HCT116 (cell line): ENCODE measurements at regions not wholly inside any gene's neighbourhood (a gene's known extent, or its start where the extent isn't known, plus 50 kb on each side); places are given as distances from the start of the nearest gene placed in this dataset.

Experiments
- ATAC-seq: fragments of 200-7000 bp; cut with Tn5 transposase; 2 replicates; pipeline ENCODE4 v1.9.1; 2020; ENCODE audit warnings: mild to moderate bottlenecking, moderate library complexity
- BruUV-seq: library from RNA; stranded (reverse); fragments of 400-500 nt; replicated peaks from 2 replicates; lab custom pipeline; 2021; lab: Mats Ljungman, UMichigan
- CTCF ChIA-PET: fragments of 300-600 bp; sonication (Branson Sonifier 250); formaldehyde crosslinking; loops from one replicate; lab custom pipeline; 2021; ENCODE audit warnings: antibody characterized with exemption; lab: Charles Lee
- POLR2A ChIA-PET: fragments of 300-600, 350-600 bp; sonication (Branson Sonifier 250); formaldehyde crosslinking; loops from one replicate; lab custom pipeline; 2021; ENCODE audit warnings: antibody characterized with exemption; lab: Charles Lee
- RAD21 ChIA-PET, 2 experiments: fragments of 300-600 bp; sonication (Branson Sonifier 250); formaldehyde crosslinking; loops; one replicate each; lab custom pipeline; 2023; ENCODE audit warnings: low total read pairs in 2 of 2; ENCODE audit not compliant: uncharacterized antibody in 2 of 2, unreplicated experiment in 2 of 2, low non-redundant PET in 1 of 2; lab: Charles Lee
- DNase-seq: peaks from one replicate; pipeline ENCODE4 v3.0.0-alpha.2; 2010; ENCODE audit warnings: low read depth, low spot score
- H2AFZ ChIP-seq: fragments of 200-600 bp; shearing (Covaris generic), sonication (generic); 2 replicates; pipeline ENCODE4 v1.6.1; 2017; ENCODE audit warnings: low read depth, mixed run types, mixed read lengths, antibody characterized with exemption, low read length; ENCODE audit not compliant: poor library complexity, severe bottlenecking
- H3K27ac ChIP-seq: 2 replicates; pipeline ENCODE4 v1.5.1; 2012; ENCODE audit warnings: low read depth, low read length
- H3K27me3 ChIP-seq: fragments of 200-600 bp; sonication (generic); 2 replicates; pipeline ENCODE4 v1.6.1; 2016; ENCODE audit warnings: mixed run types, low read length, mixed read lengths; ENCODE audit not compliant: insufficient read depth
- H3K36me3 ChIP-seq, 2 experiments: fragments of 200-500 bp in 1 of 2; fragments of 200-600 bp in 1 of 2; sonication (Bioruptor generic) in 1 of 2; sonication (generic) in 1 of 2; 2 replicates each; pipeline versions ENCODE4 v1.5.1 to v1.6.1; 2014 to 2016; ENCODE audit warnings: low read length in 2 of 2, inconsistent platforms in 1 of 2, mixed read lengths in 1 of 2, mixed run types in 1 of 2; ENCODE audit not compliant: insufficient read depth in 2 of 2, control insufficient read depth in 1 of 2
- H3K4me1 ChIP-seq, 2 experiments: fragments of 200-600 bp in 1 of 2; sonication (generic) in 1 of 2; 2 replicates each; pipeline versions ENCODE4 v1.5.1 to v1.6.1; 2012 to 2017; ENCODE audit warnings: low read length in 2 of 2, inconsistent platforms in 1 of 2, mild to moderate bottlenecking in 1 of 2, mixed read lengths in 1 of 2, mixed run types in 1 of 2, moderate library complexity in 1 of 2; ENCODE audit not compliant: insufficient read depth in 2 of 2, control insufficient read depth in 1 of 2
- H3K4me2 ChIP-seq: fragments of 200-600 bp; sonication (generic); 2 replicates; pipeline ENCODE4 v1.6.1; 2017; ENCODE audit warnings: mixed run types, low read length, mixed read lengths
- H3K4me3 ChIP-seq, 2 experiments: fragments of 200-600 bp in 1 of 2; sonication (generic) in 1 of 2; replicated peaks in 1 of 2; 2 replicates each; pipeline ENCODE4 v1.5.1; 2011 to 2016; ENCODE audit warnings: low read length in 2 of 2, control low read depth in 1 of 2, low read depth in 1 of 2, mild to moderate bottlenecking in 1 of 2, mixed read lengths in 1 of 2, mixed run types in 1 of 2
- H3K79me2 ChIP-seq: fragments of 200-600 bp; sonication (generic); 2 replicates; pipeline ENCODE4 v1.6.1; 2017; ENCODE audit warnings: mild to moderate bottlenecking, mixed run types, low read length, moderate library complexity, mixed read lengths; ENCODE audit not compliant: insufficient read depth
- H3K9ac ChIP-seq: fragments of 200-600 bp; sonication (generic); 2 replicates; pipeline ENCODE4 v1.6.1; 2016; ENCODE audit warnings: low read length, mixed read lengths
- H3K9me2 ChIP-seq: fragments of 200-600 bp; sonication (generic), shearing (Covaris generic); 2 replicates; pipeline ENCODE4 v1.6.1; 2017; ENCODE audit warnings: mixed run types, mild to moderate bottlenecking, moderate library complexity; ENCODE audit not compliant: insufficient read depth
- H3K9me3 ChIP-seq, 2 experiments: fragments of 200-500 bp in 1 of 2; fragments of 200-600 bp in 1 of 2; sonication (Bioruptor generic) in 1 of 2; sonication (generic) in 1 of 2; 2 replicates each; pipeline ENCODE4 v1.6.1; 2014 to 2017; ENCODE audit warnings: low read length in 2 of 2, mixed read lengths in 2 of 2, inconsistent platforms in 1 of 2, low read depth in 1 of 2, mild to moderate bottlenecking in 1 of 2, mixed run types in 1 of 2, moderate library complexity in 1 of 2; ENCODE audit not compliant: control insufficient read depth in 1 of 2, insufficient read depth in 1 of 2
- H4K20me1 ChIP-seq: fragments of 200-600 bp; sonication (generic), shearing (Covaris generic); 2 replicates; pipeline ENCODE4 v1.6.1; 2017; ENCODE audit warnings: mixed run types, mild to moderate bottlenecking, moderate library complexity; ENCODE audit not compliant: insufficient read depth
- CBX3 ChIP-seq: IDR thresholded peaks from 2 replicates; pipeline ENCODE4 v1.6.1; 2012; ENCODE audit warnings: low read depth
- ELF1 ChIP-seq: IDR thresholded peaks from 2 replicates; pipeline ENCODE4 v1.6.1; 2012; ENCODE audit warnings: low read depth, borderline replicate concordance
- EZH2phosphoT487 ChIP-seq: fragments of 200-600 bp; IDR thresholded peaks from 2 replicates; pipeline ENCODE4 v1.6.1; 2018; ENCODE audit warnings: antibody characterized with exemption, borderline replicate concordance
- FOSL1 ChIP-seq: IDR thresholded peaks from 2 replicates; pipeline ENCODE4 v1.6.1; 2012; ENCODE audit warnings: low read depth
- JUND ChIP-seq: IDR thresholded peaks from 2 replicates; pipeline ENCODE4 v1.6.1; 2012
- POLR2AphosphoS5 ChIP-seq: IDR thresholded peaks from 2 replicates; pipeline ENCODE4 v1.6.1; 2011; ENCODE audit warnings: mild to moderate bottlenecking, low read depth, low read length, moderate library complexity
- SRF ChIP-seq: IDR thresholded peaks from 2 replicates; pipeline ENCODE4 v1.6.1; 2012; ENCODE audit warnings: low read depth
- ZFX ChIP-seq: fragments of 450-650 bp; IDR thresholded peaks from 2 replicates; pipeline ENCODE4 v1.6.1; 2017
- ZNF274 ChIP-seq: fragments of 200-500 bp; sonication (Bioruptor generic); IDR thresholded peaks from 2 replicates; pipeline ENCODE4 v1.6.1; 2014; ENCODE audit warnings: mild to moderate bottlenecking, low read depth, low read length, inconsistent platforms
- intact Hi-C: fragments of 100-400 bp; cut with micrococcal nuclease; formaldehyde crosslinking; loops from 2 replicates; pipeline ENCODE4 v1.10.0; 2022

GRCh38 chr1:101178688-101179491, 57.9 kb upstream of the S1PR1 start:
- Histone ChIP-seq H2AFZ (no peak overlapping the region), H3K27me3 (no peaks in the 10 kb centered on the region), H3K4me3 (no peak overlapping the region), H3K9me3 (no peaks in the 10 kb centered on the region), H3K27ac (no peak overlapping the region), H4K20me1 (no peaks in the 10 kb centered on the region), H3K79me2 (no peaks in the 10 kb centered on the region), H3K9me2 (no peaks in the 10 kb centered on the region), H3K9ac (no peak overlapping the region), H3K4me1 (peaks cover 0 to 6% of the 10 kb centered on the region in 2 experiments; a peak in 2 of 4 replicates), H3K4me2 (no peak overlapping the region), H3K36me3 (no peaks in the 10 kb centered on the region)
- RAD21 ChIA-PET, result no interaction called here
- no peak for DNase-seq
- CTCF ChIA-PET, result no interaction called here
- POLR2A ChIA-PET, result no interaction called here
- intact Hi-C loops, result no loop called here
- BruUV-seq, result no TSS peak
- no peak for ATAC-seq
- TF ChIP-seq JUND (no peak), FOSL1 (no peak)
- TF ChIP-seq, all 23 proteins: peak for 0

- Histone ChIP-seq H2AFZ (no peak overlapping the region), H3K9me2 (no peaks in the 10 kb centered on the region), H3K4me3 (no peak overlapping the region), H3K9ac (no peak overlapping the region), H3K27ac (no peak overlapping the region), H3K9me3 (no peaks in the 10 kb centered on the region), H3K4me2 (no peak overlapping the region), H3K27me3 (no peaks in the 10 kb centered on the region), H3K36me3 (no peaks in the 10 kb centered on the region), H4K20me1 (no peaks in the 10 kb centered on the region), H3K4me1 (peaks cover 0 to 6% of the 10 kb centered on the region in 2 experiments; a peak in 2 of 4 replicates), H3K79me2 (no peaks in the 10 kb centered on the region)
- DNase-seq (no peak), ATAC-seq (no peak)
- ChIA-PET CTCF (no interaction called here), RAD21 (no interaction called here), POLR2A (no interaction called here)
- intact Hi-C loops, result no loop called here
- BruUV-seq, result no TSS peak
- TF ChIP-seq POLR2AphosphoS5, result no peak
- TF ChIP-seq EZH2phosphoT487, result no peak
- TF ChIP-seq ELF1, result no peak
- no peak for TF ChIP-seq ZFX
- TF ChIP-seq CBX3, result no peak
- no peak for TF ChIP-seq ZNF274
- TF ChIP-seq SRF, result no peak
Observed at GRCh38 chr1:101178341-101178687, 58.5 kb upstream of the S1PR1 start.
